Panc1 (cell line): ENCODE measurements at regions not wholly inside any gene's neighbourhood (a gene's known extent, or its start where the extent isn't known, plus 50 kb on each side); places are given as distances from the start of the nearest gene placed in this dataset.

Experiments
- ATAC-seq: fragments of 200-7000 bp; cut with Tn5 transposase; 2 replicates; pipeline ENCODE4 v1.9.1; 2020; ENCODE audit warnings: mild to moderate bottlenecking, moderate library complexity
- BruUV-seq: library from RNA; stranded (reverse); fragments of 400-500 nt; replicated peaks from 2 replicates; lab custom pipeline; 2021; lab: Mats Ljungman, UMichigan
- CTCF ChIA-PET: fragments of 300-600 bp; sonication (Branson Sonifier 250); formaldehyde crosslinking; loops from one replicate; lab custom pipeline; 2022; ENCODE audit warnings: antibody characterized with exemption; lab: Charles Lee
- POLR2A ChIA-PET: fragments of 300-600 bp; sonication (Branson Sonifier 250); formaldehyde crosslinking; loops from one replicate; lab custom pipeline; 2022; ENCODE audit warnings: antibody characterized with exemption; lab: Charles Lee
- DNase-seq: peaks from one replicate; pipeline ENCODE4 v3.0.0-alpha.2; 2010; ENCODE audit warnings: low read depth, low spot score
- H3K27ac ChIP-seq: 2 replicates; pipeline ENCODE4 v1.5.1; 2011; ENCODE audit warnings: mild to moderate bottlenecking, low read length, inconsistent platforms
- H3K27me3 ChIP-seq: fragments of 200-500 bp; sonication (Bioruptor generic); 2 replicates; pipeline ENCODE4 v1.6.0; 2014; ENCODE audit warnings: low read length, inconsistent platforms; ENCODE audit not compliant: control insufficient read depth, insufficient read depth
- H3K36me3 ChIP-seq: fragments of 200-500 bp; sonication (Bioruptor generic); 2 replicates; pipeline ENCODE4 v1.5.1; 2014; ENCODE audit warnings: inconsistent platforms, mild to moderate bottlenecking, low read length, moderate library complexity; ENCODE audit not compliant: control insufficient read depth, insufficient read depth
- H3K4me1 ChIP-seq: 2 replicates; pipeline ENCODE4 v1.5.1; 2011; ENCODE audit warnings: inconsistent platforms, mild to moderate bottlenecking, low read length, moderate library complexity; ENCODE audit not compliant: control insufficient read depth, insufficient read depth
- H3K4me3 ChIP-seq, 2 experiments: 2 replicates each; pipeline ENCODE4 v1.5.1; 2011 to 2012; ENCODE audit warnings: low read depth in 2 of 2, low read length in 2 of 2, mild to moderate bottlenecking in 2 of 2, inconsistent platforms in 1 of 2, moderate library complexity in 1 of 2
- H3K9me3 ChIP-seq: fragments of 200-500 bp; sonication (Bioruptor generic); 2 replicates; pipeline ENCODE4 v1.5.1; 2014; ENCODE audit warnings: low read depth, mild to moderate bottlenecking, inconsistent platforms, low read length, moderate library complexity; ENCODE audit not compliant: control insufficient read depth, insufficient read depth
- CTCF ChIP-seq: fragments of 450-650 bp; IDR thresholded peaks from 2 replicates; pipeline ENCODE4 v1.5.1; 2017; ENCODE audit warnings: mild to moderate bottlenecking
- POLR2AphosphoS5 ChIP-seq: IDR thresholded peaks from 2 replicates; pipeline ENCODE4 v1.6.1; 2012; ENCODE audit warnings: mild to moderate bottlenecking, low read depth, low read length, moderate library complexity
- REST ChIP-seq, 2 experiments: IDR thresholded peaks; 2 replicates each; pipeline ENCODE4 v1.6.1; 2011 to 2012; ENCODE audit warnings: low read depth in 2 of 2, control low read depth in 1 of 2, low read length in 1 of 2, mild to moderate bottlenecking in 1 of 2, moderate library complexity in 1 of 2; ENCODE audit not compliant: insufficient read depth in 1 of 2
- SIN3A ChIP-seq: IDR thresholded peaks from 2 replicates; pipeline ENCODE4 v1.6.1; 2012; ENCODE audit warnings: low read depth, mild to moderate bottlenecking, low read length, moderate library complexity, borderline replicate concordance; ENCODE audit not compliant: insufficient read depth
- TCF7L2 ChIP-seq: IDR thresholded peaks from 2 replicates; pipeline ENCODE4 v1.6.1; 2011; ENCODE audit warnings: mild to moderate bottlenecking, low read depth, low read length, inconsistent platforms
- in situ Hi-C: cut with HindIII; loops from 2 replicates; pipeline ENCODE4 v1.10.0; 2016; ENCODE audit warnings: low sequenced_read_pairs, low pct_unique_long_range_greater_than_20kb
- intact Hi-C: fragments of 100-400 bp; cut with micrococcal nuclease; formaldehyde crosslinking; loops from one replicate; pipeline ENCODE4 v1.10.0; 2022; ENCODE audit not compliant: unreplicated experiment

- peaks cover 10% of the 10 kb centered on the region for H3K27me3 ChIP-seq
- DNase-seq, result no peak
- no peak for ATAC-seq
- CTCF ChIA-PET, result no interaction called here
- BruUV-seq, result no TSS peak
- H3K9me3 ChIP-seq, result no peaks in the 10 kb centered on the region
- intact Hi-C loops, result no loop called here
- TF ChIP-seq TCF7L2, result no peak
- TF ChIP-seq POLR2AphosphoS5, result no peak
- TF ChIP-seq CTCF, result no peak
- TF ChIP-seq REST (IDR thresholded peaks at IDR 0.05; ENCODE audit: insufficient read depth in 1 of 2, low read depth in 2 of 2, low read length in 1 of 2), result no peak
- TF ChIP-seq SIN3A, result no peak
- in situ Hi-C loops, result no loop called here
- POLR2A ChIA-PET, result no interaction called here
- H3K4me1 ChIP-seq, result no peaks in the 10 kb centered on the region
- no peak overlapping the region for H3K27ac ChIP-seq
- H3K36me3 ChIP-seq, result no peaks in the 10 kb centered on the region
- no peak overlapping the region for H3K4me3 ChIP-seq
Measured at GRCh38 chr1:233480198-233480597, 133.7 kb upstream of the KCNK1 start.

GRCh38 chr1:233482388-233482787 is 131.5 kb upstream of the KCNK1 start:
- CTCF ChIA-PET, result no interaction called here
- TF ChIP-seq POLR2AphosphoS5 (no peak), SIN3A (no peak), REST (IDR thresholded peaks at IDR 0.05; ENCODE audit: insufficient read depth in 1 of 2, low read depth in 2 of 2, low read length in 1 of 2) (no peak), TCF7L2 (no peak), CTCF (no peak)
- POLR2A ChIA-PET, result no interaction called here
- H3K27me3 ChIP-seq, result peaks cover 17% of the 10 kb centered on the region
- no peaks in the 10 kb centered on the region for H3K4me1 ChIP-seq
- no peak for DNase-seq
- intact Hi-C loops (no loop called here), in situ Hi-C loops (no loop called here)
- H3K36me3 ChIP-seq, result no peaks in the 10 kb centered on the region
- H3K9me3 ChIP-seq, result no peaks in the 10 kb centered on the region
- ATAC-seq, result no peak
- H3K4me3 ChIP-seq, result no peak overlapping the region
- no TSS peak for BruUV-seq
- H3K27ac ChIP-seq, result no peak overlapping the region
